NCI-H82 (cell line): ENCODE measurements at regions not wholly inside any gene's neighbourhood (a gene's known extent, or its start where the extent isn't known, plus 50 kb on each side); places are given as distances from the start of the nearest gene placed in this dataset.
A peak's percentile ranks its signal among the peaks of the same experiment; 100 is the strongest.

Experiments
- DNase-seq: peaks from one replicate; lab custom pipeline; 2025; lab: John Stamatoyannopoulos, UW

DNA sequence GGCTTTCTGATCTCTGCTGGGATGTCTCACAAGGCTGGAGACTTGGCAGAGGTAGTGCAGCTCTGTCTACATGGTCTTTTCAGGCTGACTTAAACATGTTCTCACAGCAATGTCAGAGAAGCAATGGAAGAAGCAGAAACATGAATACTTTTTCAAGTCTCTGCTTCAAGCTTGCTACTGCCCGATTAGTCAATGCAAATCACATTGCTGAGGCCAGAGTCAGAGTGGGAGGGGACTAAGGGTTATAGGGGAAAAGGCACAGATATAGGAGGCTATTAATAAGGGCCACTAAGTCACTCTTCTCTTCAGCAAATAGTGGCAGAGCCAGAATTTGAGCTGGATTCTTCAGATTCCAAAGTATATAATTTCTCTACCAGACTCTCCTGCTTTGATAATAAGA is 390.5 kb downstream of the TMEM135 start:
- no peak for DNase-seq

DNA sequence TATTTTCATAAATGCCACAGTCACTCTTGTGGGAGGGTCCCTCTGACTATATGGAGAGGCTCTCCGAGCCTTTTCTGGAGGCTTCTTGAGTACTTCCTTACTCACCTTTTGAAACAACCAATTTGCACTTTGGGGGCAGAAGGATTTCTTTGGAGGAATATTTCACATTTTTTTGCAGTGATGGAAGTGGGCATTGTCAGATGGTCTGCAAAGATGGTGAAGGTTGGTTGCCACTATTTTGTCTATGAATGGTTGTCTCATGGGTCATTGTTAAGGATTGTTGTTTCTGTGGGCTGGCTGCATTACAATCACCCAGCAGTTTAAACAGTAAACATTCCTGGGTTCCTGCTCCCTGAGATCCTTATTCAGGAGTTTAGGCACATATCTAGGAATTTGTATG is 388.2 kb downstream of the TMEM135 start:
- DNase-seq, result no peak

DNA sequence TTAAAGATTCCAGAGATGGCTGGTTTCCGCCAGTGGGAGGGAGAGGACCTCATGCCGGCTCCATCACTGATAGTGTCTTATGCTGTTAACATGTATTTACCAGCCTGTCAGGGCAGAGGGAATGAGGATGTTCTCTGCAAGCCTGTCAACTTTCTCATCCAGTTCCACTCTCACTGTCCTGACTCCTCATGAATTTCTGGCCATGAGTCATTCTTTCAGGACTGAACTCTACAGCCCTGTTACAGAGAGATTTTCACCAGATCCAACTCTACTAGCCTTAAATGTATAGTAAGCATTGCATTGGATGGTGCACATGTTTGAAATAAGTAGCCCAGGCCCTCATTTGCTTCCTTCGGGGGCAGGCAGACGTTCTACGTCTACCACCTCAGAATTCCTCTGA is 387.7 kb downstream of the TMEM135 start:
- no peak for DNase-seq

DNA sequence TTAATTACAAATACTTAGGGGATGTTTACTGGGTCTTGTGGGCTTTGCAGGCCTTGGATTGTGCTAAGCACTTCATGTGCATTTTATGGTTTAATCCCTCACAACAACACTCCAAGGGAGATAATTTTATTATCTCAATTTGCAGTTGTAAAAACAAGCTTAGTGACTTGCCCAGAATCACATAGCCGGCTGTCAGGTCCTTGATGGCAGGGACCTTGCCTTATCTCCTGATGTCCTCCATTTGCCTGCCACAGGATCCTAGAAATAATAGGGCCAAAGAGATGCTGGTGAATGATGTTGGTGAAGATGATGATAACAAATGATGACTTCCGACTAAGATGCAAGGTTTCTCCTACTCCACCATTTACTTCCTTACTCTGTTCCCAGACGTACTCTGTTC is 385.4 kb downstream of the TMEM135 start:
- DNase-seq, result peak; percentile 85

DNA sequence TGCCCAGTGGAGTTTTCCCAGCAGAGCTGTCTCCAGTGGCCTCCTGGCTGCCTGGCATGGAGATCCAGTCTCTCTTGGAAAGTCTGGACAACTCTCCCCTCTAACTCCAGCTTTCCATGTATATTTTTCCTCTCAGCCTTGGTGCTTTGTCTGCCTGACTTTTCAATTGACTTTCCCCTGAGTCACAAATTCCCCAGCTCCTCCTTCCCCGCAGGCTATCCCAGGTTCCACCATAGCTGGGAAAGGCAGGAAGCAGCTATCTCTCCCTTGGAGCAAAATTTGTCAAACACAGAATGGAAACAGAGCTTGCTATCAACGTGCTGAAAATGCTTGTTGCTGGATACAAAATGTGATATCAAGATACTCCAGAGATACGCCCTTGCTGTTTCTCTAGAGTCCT is 384.8 kb downstream of the TMEM135 start:
- no peak for DNase-seq

DNA sequence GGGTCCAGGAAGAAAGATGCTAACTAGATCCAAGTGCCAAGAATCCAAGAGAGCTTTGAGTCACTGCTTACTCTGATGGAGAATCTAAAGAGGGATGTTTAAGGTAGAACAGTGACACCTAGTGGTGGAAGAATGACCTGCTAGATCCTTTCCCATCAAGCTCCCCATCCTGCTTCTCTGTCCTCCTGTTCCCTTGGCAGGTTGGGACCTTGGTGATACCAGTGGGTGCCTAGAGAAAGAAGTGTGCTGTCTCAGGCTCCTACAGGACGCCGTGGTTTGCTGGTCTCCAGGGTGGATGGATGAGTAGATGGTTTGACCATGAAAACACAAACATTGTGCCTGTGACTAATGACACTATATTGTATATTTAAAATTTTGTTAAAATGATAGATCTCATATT is 383.7 kb downstream of the TMEM135 start:
- peak; percentile 90 for DNase-seq

DNA sequence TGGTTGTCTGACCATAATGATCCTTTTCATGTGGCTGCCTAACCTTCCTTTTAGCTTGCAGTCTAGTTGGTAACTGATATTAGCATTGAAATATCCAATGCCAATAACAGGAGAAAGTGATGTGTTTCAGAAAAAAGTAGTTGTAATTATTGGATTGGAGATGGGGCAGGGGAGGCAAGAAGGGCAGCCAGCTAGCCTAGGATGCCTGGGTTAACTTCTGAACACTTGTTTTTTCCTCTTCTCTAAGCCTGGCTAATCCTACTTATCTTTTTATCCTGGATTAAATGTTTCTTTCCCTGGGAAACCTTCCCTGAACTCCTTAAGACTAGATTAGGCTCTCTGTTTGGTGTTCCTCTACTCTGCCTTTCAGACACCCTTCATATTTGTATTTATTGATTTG is 380.2 kb downstream of the TMEM135 start:
- peak; percentile 91 for DNase-seq

DNA sequence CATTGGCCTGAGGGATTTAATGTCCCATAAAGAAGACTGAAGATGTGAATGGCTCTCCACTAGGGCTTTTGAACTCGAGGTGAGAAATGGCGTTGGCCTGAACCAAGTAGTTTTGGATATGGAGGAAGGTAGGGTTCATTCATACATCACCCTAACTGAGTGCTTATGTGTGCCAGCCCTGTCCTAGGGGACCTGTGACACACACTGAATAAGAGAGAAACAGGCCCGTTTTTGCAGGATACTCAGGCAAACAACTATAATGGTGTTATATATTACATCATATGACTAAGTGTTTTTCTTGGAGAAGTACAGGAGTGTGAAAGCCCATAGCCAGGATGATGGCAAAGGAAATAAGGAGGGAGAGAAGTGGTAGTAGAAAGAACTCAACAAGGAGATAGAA is 368.1 kb downstream of the TMEM135 start:
- no peak for DNase-seq

DNA sequence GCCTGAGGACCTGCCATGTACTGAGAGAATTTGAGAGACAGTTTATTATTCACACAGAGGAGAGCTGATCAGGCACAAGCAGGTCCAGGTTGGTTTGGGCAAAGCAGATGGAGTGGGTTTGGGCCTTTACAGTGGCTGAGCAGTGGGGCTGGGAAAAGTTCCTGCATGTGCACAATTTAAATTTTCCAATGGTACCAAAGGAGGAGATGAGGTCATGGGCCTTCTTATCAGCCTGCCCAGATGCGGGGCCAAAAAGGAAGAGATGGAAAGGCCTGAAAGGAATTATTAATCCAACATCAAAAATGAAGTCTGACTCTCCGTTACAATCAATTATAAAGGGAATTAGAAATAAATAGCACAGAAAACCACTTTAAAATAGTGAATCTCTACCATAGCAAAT is 367.6 kb downstream of the TMEM135 start:
- no peak for DNase-seq

DNA sequence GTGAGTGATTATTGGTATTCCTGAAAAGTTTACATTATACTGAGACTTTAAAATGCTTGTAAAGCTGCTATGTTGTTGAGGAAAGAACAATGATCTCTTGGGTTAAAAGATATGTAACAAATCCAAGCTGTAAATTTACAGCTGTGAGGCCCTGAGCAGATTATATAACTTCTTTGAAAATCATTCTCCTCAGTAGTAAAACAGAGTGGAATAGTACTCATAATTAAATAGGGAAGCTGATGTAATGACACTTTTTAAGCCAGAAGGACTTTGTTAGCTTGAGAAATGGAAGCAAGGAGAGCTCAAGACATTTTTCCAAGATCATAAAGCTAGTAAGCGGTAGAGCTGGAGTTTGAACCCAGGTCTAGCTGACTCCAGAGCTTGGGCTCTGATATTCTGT is 363.9 kb downstream of the TMEM135 start:
- no peak for DNase-seq

DNA sequence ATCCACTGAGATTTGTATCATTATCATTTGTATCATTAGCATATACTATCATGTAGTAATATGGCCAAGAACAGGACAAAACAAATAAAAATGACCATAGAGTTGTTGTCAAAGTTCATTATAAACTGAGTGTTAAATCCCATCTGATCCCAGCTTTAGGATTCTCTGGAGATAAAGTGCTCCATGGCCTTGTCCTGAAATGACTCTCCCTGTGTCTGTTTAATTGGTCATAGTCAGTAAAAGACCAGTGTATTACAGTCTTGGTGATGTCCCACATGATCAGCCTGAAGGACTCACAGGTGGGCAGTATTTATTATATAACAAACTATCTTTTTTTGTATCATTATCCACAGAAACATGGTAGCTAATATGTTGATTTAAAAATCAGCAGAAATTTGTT is 361.6 kb downstream of the TMEM135 start:
- peak; percentile 3 for DNase-seq

DNA sequence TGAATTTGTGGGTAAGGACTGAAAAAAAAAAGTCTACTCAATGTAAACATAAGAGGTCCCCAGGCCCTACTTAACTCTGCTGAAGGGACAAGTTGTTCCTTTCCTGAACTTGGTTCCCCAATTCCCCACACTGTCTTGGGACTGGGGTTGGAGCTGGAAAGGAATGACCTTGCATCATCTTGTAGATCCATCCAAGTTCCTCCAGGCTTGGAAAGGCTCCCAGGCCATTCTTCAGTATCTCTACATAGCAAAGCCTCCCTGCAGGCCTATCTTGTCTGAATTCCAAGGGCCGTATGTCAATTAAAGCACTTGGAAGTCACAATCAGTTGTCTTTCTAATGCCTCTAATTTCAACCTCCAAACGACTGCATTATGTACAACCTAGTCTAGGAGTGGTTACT is 361.2 kb downstream of the TMEM135 start:
- DNase-seq, result no peak

DNA sequence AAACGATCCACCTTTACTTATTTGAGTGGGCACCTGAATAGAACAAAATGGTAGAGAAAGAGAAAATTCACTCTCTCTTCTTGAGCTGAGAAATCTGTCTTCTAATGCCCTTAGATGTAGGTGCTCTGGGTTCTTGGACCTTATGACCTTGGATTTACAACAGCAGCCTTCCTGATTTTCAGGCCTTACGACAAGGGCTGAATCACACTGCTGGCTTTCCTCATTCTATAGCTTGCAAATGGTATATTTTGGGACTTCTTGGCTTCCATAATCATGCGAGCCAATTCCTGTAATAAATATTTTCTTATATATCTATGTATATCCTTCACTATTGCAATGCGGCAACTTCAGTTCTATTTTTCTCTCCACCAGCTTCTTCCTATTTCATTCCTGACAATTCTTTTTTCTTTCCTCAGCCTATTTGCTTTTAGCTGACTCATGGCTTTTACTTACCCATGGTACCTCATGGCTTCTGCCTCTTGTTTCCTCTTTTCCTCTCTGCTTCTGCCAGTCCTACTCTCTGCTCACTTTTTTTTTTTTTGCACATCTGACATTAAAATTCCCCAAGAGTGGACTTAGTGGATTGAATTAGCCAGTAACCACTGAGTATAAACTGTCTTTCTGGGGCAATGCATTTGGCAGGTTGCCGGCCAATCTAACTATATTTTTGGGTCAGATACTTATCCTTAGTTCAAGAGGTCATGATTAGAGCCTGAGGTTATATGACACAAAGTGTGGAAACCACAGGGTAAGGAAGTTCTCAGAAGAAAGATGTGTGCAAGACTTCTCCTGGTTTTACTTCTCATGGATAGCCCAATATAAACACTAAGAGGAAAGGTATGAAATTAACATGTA is 359.5 kb downstream of the TMEM135 start:
- no peak for DNase-seq

DNA sequence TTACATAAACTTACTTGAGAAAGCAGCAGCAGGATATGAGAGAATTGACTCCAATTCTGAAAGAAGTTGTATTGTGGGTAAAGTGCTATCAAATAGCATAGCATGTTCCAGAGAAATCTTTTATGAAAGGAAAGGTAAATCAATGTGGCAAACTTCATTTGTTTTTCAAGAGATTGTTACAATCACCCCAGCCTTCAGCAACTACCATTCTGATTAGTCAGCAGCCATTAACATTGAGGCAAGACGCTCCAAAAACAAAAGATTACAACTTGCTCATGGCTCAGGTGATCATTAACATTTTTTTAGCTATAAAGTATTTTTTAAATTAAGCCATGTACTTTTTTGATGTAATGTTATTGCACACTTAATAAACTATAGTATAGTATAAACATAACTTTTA is 357.2 kb downstream of the TMEM135 start:
- DNase-seq, result no peak

DNA sequence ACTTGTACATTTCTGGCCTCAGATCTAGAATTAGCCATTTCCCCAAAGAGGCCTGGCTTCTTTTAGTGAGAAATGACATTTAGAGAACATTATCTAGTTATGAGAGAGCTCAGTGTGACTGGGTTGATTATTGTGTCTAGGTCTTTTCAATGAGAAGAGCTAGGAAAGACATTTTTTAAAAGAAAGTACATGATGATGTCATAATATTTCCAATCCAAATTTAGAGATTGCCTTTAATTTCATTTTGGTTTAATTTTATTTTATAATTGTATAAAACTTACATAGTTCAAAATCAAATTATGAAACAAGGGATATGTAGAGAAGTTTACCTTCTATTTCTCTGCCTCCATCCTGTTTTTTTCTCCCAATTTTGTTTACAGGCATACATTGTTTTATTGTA is 354.9 kb downstream of the TMEM135 start:
- no peak for DNase-seq

DNA sequence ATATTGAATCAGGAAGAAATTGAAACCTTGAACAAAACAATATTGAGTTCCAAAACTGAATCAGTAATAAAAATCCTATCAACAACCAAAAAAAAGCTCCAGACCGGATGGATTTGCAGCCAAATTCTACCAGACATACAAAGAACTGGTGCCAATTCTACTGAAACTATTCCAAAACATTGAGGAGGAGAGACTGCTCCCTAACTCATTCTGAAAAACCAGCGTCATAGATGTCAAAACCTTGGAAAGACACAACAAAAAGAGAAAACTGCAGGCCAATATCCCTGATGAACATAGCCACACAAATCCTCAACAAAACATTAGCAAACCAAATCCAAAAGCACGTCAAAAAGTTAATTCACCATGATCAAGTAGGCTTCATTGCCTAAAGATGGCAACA is 353.8 kb downstream of the TMEM135 start:
- DNase-seq, result no peak

DNA sequence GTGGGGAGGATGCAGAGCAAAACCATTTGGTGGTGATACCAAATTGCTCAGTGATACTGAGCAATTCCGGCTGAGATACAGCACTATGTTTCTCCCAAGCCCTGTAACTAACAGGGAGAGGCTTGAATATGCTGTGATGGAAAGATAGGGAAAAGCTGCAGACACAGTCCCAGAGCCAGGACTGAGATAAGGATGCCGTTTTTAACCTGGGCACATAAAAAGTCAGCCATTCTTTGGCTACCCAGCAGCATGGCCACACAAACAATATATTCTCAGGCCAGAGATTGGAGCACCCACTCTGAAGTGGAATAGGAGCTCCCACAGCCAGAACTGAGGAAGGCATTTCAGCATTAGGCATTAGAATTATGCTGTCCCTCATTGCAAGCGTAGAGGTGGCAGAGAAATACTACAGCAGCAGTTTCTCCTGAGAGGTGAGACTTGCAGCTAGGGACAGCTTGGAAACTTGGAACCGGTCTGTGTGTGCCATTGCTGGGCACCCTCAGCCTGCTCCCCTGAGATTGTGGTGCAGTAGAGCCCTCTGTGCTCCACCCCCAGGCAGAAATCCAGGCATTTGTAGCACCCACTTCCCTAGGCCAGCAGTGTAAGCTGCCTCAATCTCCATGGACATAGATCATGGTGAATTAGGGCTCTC is 346.5 kb downstream of the TMEM135 start:
- no peak for DNase-seq

DNA sequence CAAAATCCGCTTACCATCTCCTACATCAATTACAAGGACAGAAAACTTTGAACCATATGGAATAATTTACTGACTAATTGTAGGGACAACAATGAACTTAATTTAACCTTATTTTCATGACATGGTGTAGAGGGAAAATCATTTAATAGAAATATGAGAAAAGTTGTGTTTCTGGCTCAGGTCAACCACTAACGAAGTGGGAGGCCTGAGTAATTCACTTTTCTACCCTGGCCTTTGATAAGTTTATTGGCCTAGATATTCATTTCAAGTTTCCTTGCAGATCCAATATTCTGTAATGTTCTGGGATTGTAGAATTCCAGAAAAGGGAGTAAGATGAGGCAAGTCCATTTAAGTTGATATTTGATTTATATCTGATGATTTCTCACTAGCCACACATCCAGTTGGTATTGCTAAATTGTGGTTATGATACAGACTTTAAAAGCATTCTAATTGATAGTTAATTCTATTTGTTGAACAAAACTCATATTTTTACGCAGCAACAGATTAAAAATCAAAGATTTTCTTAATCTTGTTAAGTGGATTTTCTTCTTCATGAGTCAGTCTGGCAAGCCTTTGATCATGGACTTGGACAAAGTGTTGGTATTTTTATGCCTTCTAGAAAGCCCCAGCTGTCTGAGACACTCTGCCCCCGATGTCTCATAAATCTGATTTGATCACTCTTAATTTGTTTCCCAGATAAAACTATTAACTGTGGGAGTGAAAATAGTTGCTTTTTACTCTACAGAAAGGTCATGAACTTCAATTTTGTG is 336.5 kb downstream of the TMEM135 start:
- no peak for DNase-seq
